ENCODE measurements at regions not wholly inside any gene's neighbourhood (a gene's known extent, or its start where the extent isn't known, plus 50 kb on each side); places are given as distances from the start of the nearest gene placed in this dataset.
"Not testable (repeated sequence)": the region's sequence is repeated elsewhere in the genome, so short reads cannot be mapped to it uniquely, and the experiment has no call there.

GRCh38 chr4:174183259-174183658 is 100.2 kb downstream of the FBXO8 start:
- Histone ChIP-seq H3K4me3 (IDR thresholded peaks at IDR 0.05; ENCODE audit: insufficient read depth, low read depth, low read length) (no peak overlapping the region), H3K4me1 (ENCODE audit: low read depth, poor library complexity, severe bottlenecking) (no peaks in the 10 kb centered on the region), H3K4me2 (no peak overlapping the region), H4K20me1 (ENCODE audit: insufficient read depth) (no peaks in the 10 kb centered on the region), H3K36me3 (ENCODE audit: insufficient read depth) (no peaks in the 10 kb centered on the region), H2AFZ (ENCODE audit: low read depth) (no peak overlapping the region), H3K79me2 (ENCODE audit: insufficient read depth, low read depth) (no peaks in the 10 kb centered on the region), H3K27me3 (ENCODE audit: insufficient read depth, low read depth) (no peaks in the 10 kb centered on the region), H3K9ac (no peak overlapping the region), H3K27ac (no peak overlapping the region)
- no peak for TF ChIP-seq CTCF (conservative IDR thresholded peaks at IDR 0.05; ENCODE audit: low read depth, low read length)

GRCh38 chr4:174181827-174182226 is 101.6 kb downstream of the FBXO8 start:
- H3K4me3 ChIP-seq (IDR thresholded peaks at IDR 0.05; ENCODE audit: insufficient read depth, low read depth, low read length) = no peak overlapping the region
- H3K27ac ChIP-seq = no peak overlapping the region

GRCh38 chr4:174177536-174177935 is 105.9 kb downstream of the FBXO8 start:
- Histone ChIP-seq H3K4me3 (IDR thresholded peaks at IDR 0.05; ENCODE audit: insufficient read depth, low read depth, low read length) (no peak overlapping the region), H3K27me3 (ENCODE audit: insufficient read depth, low read depth) (no peaks in the 10 kb centered on the region), H3K4me1 (ENCODE audit: low read depth, poor library complexity, severe bottlenecking) (no peaks in the 10 kb centered on the region), H3K4me2 (no peak overlapping the region), H4K20me1 (ENCODE audit: insufficient read depth) (no peaks in the 10 kb centered on the region), H2AFZ (ENCODE audit: low read depth) (no peak overlapping the region), H3K9ac (no peak overlapping the region), H3K36me3 (ENCODE audit: insufficient read depth) (no peaks in the 10 kb centered on the region), H3K27ac (no peak overlapping the region), H3K79me2 (ENCODE audit: insufficient read depth, low read depth) (no peaks in the 10 kb centered on the region)
- TF ChIP-seq CTCF (conservative IDR thresholded peaks at IDR 0.05; ENCODE audit: low read depth, low read length) = no peak

More at GRCh38 chr4:174181827-174182226, 101.6 kb downstream of the FBXO8 start:
- no peak for TF ChIP-seq CTCF (conservative IDR thresholded peaks at IDR 0.05; ENCODE audit: low read depth, low read length)
- no peak overlapping the region for H2AFZ ChIP-seq (ENCODE audit: low read depth)
- no peaks in the 10 kb centered on the region for H4K20me1 ChIP-seq (ENCODE audit: insufficient read depth)
- H3K4me2 ChIP-seq = no peak overlapping the region
- no peaks in the 10 kb centered on the region for H3K4me1 ChIP-seq (ENCODE audit: low read depth, poor library complexity, severe bottlenecking)
- H3K36me3 ChIP-seq (ENCODE audit: insufficient read depth) = no peaks in the 10 kb centered on the region
- H3K27me3 ChIP-seq (ENCODE audit: insufficient read depth, low read depth) = no peaks in the 10 kb centered on the region
- H3K9ac ChIP-seq = no peak overlapping the region
- no peaks in the 10 kb centered on the region for H3K79me2 ChIP-seq (ENCODE audit: insufficient read depth, low read depth)

GRCh38 chr4:174175836-174176235 is 107.6 kb downstream of the FBXO8 start:
- H3K9ac ChIP-seq = not testable (repeated sequence)

GRCh38 chr4:174173360-174173759 is 110.1 kb downstream of the FBXO8 start:
- Histone ChIP-seq H3K27ac (no peak overlapping the region), H3K36me3 (ENCODE audit: insufficient read depth) (no peaks in the 10 kb centered on the region), H3K4me1 (ENCODE audit: low read depth, poor library complexity, severe bottlenecking) (no peaks in the 10 kb centered on the region), H3K27me3 (ENCODE audit: insufficient read depth, low read depth) (no peaks in the 10 kb centered on the region), H4K20me1 (ENCODE audit: insufficient read depth) (no peaks in the 10 kb centered on the region), H3K9ac (no peak overlapping the region), H3K4me3 (IDR thresholded peaks at IDR 0.05; ENCODE audit: insufficient read depth, low read depth, low read length) (no peak overlapping the region), H2AFZ (ENCODE audit: low read depth) (no peak overlapping the region), H3K4me2 (no peak overlapping the region), H3K79me2 (ENCODE audit: insufficient read depth, low read depth) (no peaks in the 10 kb centered on the region)
- no peak for TF ChIP-seq CTCF (conservative IDR thresholded peaks at IDR 0.05; ENCODE audit: low read depth, low read length)

More at GRCh38 chr4:174175836-174176235, 107.6 kb downstream of the FBXO8 start:
- H3K4me2 ChIP-seq; H3K4me1 ChIP-seq (ENCODE audit: low read depth, poor library complexity, severe bottlenecking); H3K27me3 ChIP-seq (ENCODE audit: insufficient read depth, low read depth); H3K4me3 ChIP-seq (IDR thresholded peaks at IDR 0.05; ENCODE audit: insufficient read depth, low read depth, low read length); H3K36me3 ChIP-seq (ENCODE audit: insufficient read depth); H2AFZ ChIP-seq (ENCODE audit: low read depth); H3K79me2 ChIP-seq (ENCODE audit: insufficient read depth, low read depth); H4K20me1 ChIP-seq (ENCODE audit: insufficient read depth); H3K27ac ChIP-seq: not testable (repeated sequence)
